ENCODE measurements at regions not wholly inside any gene's neighbourhood (a gene's known extent, or its start where the extent isn't known, plus 50 kb on each side); places are given as distances from the start of the nearest gene placed in this dataset.

GRCh38 chr2:155630760-155631159 lies 701.8 kb downstream of the NR4A2 start:
- Histone ChIP-seq H3K27me3 (ENCODE audit: insufficient read depth) (no peaks in the 10 kb centered on the region), H3K9ac (no peak overlapping the region), H3K79me2 (ENCODE audit: insufficient read depth) (no peaks in the 10 kb centered on the region), H3K4me1 (ENCODE audit: control insufficient read depth in 1 of 2, insufficient read depth in 2 of 2, low read depth in 1 of 2, low read length in 1 of 2) (no peaks in the 10 kb centered on the region), H3K9me2 (no peaks in the 10 kb centered on the region), H3K4me2 (no peak overlapping the region), H3K36me3 (replicated peaks in 1 of 2; ENCODE audit: control insufficient read depth in 1 of 2, insufficient read depth in 2 of 2, low read length in 1 of 2) (no peaks in the 10 kb centered on the region), H3K9me3 (no peaks in the 10 kb centered on the region), H4K20me1 (ENCODE audit: insufficient read depth) (no peaks in the 10 kb centered on the region), H3K27ac (ENCODE audit: low read depth in 2 of 2, low read length in 1 of 2) (no peak overlapping the region), H3K4me3 (ENCODE audit: low read depth in 2 of 2, low read length in 1 of 2) (no peak overlapping the region), H3F3A (replicated peaks; ENCODE audit: insufficient read depth) (no peaks in the 10 kb centered on the region), H2AFZ (ENCODE audit: low read depth) (no peak overlapping the region)
- no peak for DNase-seq
- POLR2A ChIA-PET = no interaction called here
- 0% methylated on average over 5 of the region's 5 CpGs for WGBS (ENCODE audit: low lambda C conversion rate)
- CTCF ChIA-PET = no interaction called here
- TF ChIP-seq FOXM1 (IDR thresholded peaks at IDR 0.05; ENCODE audit: low read depth) = no peak
- no peak for TF ChIP-seq PBX3 (IDR thresholded peaks at IDR 0.05)
- TF ChIP-seq ELF1 (IDR thresholded peaks at IDR 0.05) = no peak
- TF ChIP-seq TEAD4 (IDR thresholded peaks at IDR 0.05; ENCODE audit: borderline replicate concordance, insufficient read depth) = no peak
- no peak for TF ChIP-seq CHD2 (IDR thresholded peaks at IDR 0.05; ENCODE audit: low read length, partially characterized antibody)
- TF ChIP-seq TAF1 (IDR thresholded peaks at IDR 0.05; ENCODE audit: borderline replicate concordance, low read depth, low read length) = no peak
- TF ChIP-seq REST (IDR thresholded peaks at IDR 0.05; ENCODE audit: low read depth, low read length) = no peak
- TF ChIP-seq NRF1 (IDR thresholded peaks at IDR 0.05; ENCODE audit: low read depth, low read length) = no peak
- no peak for TF ChIP-seq EP300 (IDR thresholded peaks at IDR 0.05; ENCODE audit: borderline replicate concordance in 1 of 2, low read depth in 1 of 2, low read length in 1 of 2)
- no peak for TF ChIP-seq ZBTB33 (IDR thresholded peaks at IDR 0.05; ENCODE audit: borderline replicate concordance, low read depth)
- no peak for TF ChIP-seq POLR2AphosphoS5 (IDR thresholded peaks at IDR 0.05; ENCODE audit: low read depth, low read length)
- TF ChIP-seq SMC3 (IDR thresholded peaks at IDR 0.05; ENCODE audit: low read depth, low read length) = no peak
